ENCODE measurements at regions not wholly inside any gene's neighbourhood (a gene's known extent, or its start where the extent isn't known, plus 50 kb on each side); places are given as distances from the start of the nearest gene placed in this dataset.

DNA sequence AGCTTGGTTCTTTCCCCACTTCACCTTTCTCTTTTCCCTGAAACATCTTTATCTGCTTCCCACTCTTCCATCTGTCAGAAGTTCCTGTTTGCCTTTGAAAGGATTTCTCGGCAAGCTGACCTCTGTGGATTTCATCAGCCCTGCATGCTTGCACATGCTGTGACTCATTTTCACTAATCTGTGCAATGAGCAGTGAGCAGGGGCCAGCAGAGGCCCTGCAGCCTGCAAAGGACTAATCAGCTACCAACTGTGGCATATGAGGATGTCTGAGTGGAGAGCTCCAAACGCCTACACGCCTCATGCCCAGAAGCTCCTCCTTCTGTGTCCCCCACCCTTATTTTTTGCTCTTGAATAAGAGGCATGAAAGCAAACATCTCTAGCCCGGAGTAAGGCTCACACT lies 333.0 kb upstream of the SEMA6D start:
- Histone ChIP-seq H3K9me3 (ENCODE audit: control insufficient read depth, insufficient read depth, low read length) (no peaks in the 10 kb centered on the region), H2BK15ac (ENCODE audit: low read depth, low read length) (peak overlapping the region; percentile 2; the same call in 2 of the 3 replicates), H3K79me1 (ENCODE audit: low read depth in 1 of 2, low read length in 2 of 2) (no peaks in the 10 kb centered on the region), H4K91ac (ENCODE audit: insufficient read depth, low read depth, low read length) (peak overlapping the region; percentile 72), H3K9me1 (ENCODE audit: insufficient read depth, low read length) (peaks cover 5% of the 10 kb centered on the region), H3K23ac (ENCODE audit: low read depth, low read length) (peak overlapping the region; percentile 48; the same call in 1 of the 2 replicates), H4K20me1 (ENCODE audit: insufficient read depth, low read length) (no peaks in the 10 kb centered on the region), H4K8ac (ENCODE audit: low read depth in 2 of 2, low read length in 2 of 2) (peak overlapping the region; percentile 6 to 86; a peak in 3 of 4 replicates), H2AK5ac (ENCODE audit: low read depth, low read length) (no peak overlapping the region), H3K14ac (replicated peaks; ENCODE audit: low read depth, low read length) (no peak overlapping the region; the same call in 1 of the 2 replicates), H3K4me3 (ENCODE audit: insufficient read depth, low read depth, low read length) (no peak overlapping the region), H2AFZ (replicated peaks; ENCODE audit: low read length, poor library complexity) (peak overlapping the region; percentile 9), H2BK5ac (ENCODE audit: low read depth, low read length, poor library complexity, severe bottlenecking) (peak overlapping the region; percentile 80), H2BK120ac (ENCODE audit: low read depth, low read length) (peak overlapping the region; percentile 91), H3K4me2 (ENCODE audit: low read depth, low read length) (peak overlapping the region; percentile 70), H3K9ac (ENCODE audit: low read depth, low read length) (no peak overlapping the region; the same call in 1 of the 2 replicates), H3K36me3 (ENCODE audit: control insufficient read depth, insufficient read depth, low read length) (no peaks in the 10 kb centered on the region), H3K27ac (ENCODE audit: insufficient read depth, low read length) (no peak overlapping the region; the same call in 1 of the 2 replicates), H2AK9ac (replicated peaks; ENCODE audit: low read depth, low read length, poor library complexity) (no peak overlapping the region), H3K18ac (ENCODE audit: low read depth, low read length) (peak overlapping the region; percentile 73; the same call in 1 of the 2 replicates), H3K27me3 (ENCODE audit: control insufficient read depth, insufficient read depth, low read length) (no peaks in the 10 kb centered on the region), H4K5ac (ENCODE audit: low read depth, low read length) (peak overlapping the region; percentile 40; the same call in 1 of the 2 replicates), H3K56ac (ENCODE audit: extremely low read depth, insufficient read depth, low read length) (peak overlapping the region; percentile 86; the same call in 1 of the 2 replicates), H3K4me1 (ENCODE audit: control insufficient read depth, insufficient read depth, low read length) (peaks cover 11% of the 10 kb centered on the region), H3K4ac (ENCODE audit: low read depth, low read length) (peak overlapping the region; percentile 81), H2BK20ac (ENCODE audit: low read depth, low read length) (peak overlapping the region; percentile 76)
- dilution Hi-C loops (cut with HindIII; ENCODE audit: low sequenced_read_pairs, unreplicated experiment) = no loop called here
- TF ChIP-seq RAD21 (IDR thresholded peaks at IDR 0.05; ENCODE audit: low read length) = no peak; the same call in 1 of the 2 replicates
- TF ChIP-seq, protein P1, sequence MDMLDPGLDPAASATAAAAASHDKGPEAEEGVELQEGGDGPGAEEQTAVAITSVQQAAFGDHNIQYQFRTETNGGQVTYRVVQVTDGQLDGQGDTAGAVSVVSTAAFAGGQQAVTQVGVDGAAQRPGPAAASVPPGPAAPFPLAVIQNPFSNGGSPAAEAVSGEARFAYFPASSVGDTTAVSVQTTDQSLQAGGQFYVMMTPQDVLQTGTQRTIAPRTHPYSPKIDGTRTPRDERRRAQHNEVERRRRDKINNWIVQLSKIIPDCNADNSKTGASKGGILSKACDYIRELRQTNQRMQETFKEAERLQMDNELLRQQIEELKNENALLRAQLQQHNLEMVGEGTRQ (IDR thresholded peaks at IDR 0.05; ENCODE audit: low read depth, low read length) = peak; percentile 8; the same call in 1 of the 2 replicates
- TF ChIP-seq RFX5 (IDR thresholded peaks at IDR 0.05; ENCODE audit: low read depth, low read length) = no peak
- TF ChIP-seq BHLHE40 (IDR thresholded peaks at IDR 0.05; ENCODE audit: low read depth, low read length) = peak; percentile 91
- TF ChIP-seq POLR2A (IDR thresholded peaks at IDR 0.05; ENCODE audit: low read depth, low read length) = no peak
- TF ChIP-seq FOS (IDR thresholded peaks at IDR 0.05; ENCODE audit: low read depth, low read length) = peak; percentile 81
- TF ChIP-seq MXI1 (IDR thresholded peaks at IDR 0.05; ENCODE audit: borderline replicate concordance, low read depth, low read length) = peak; percentile 45; the same call in 1 of the 2 replicates
- TF ChIP-seq, protein P2, sequence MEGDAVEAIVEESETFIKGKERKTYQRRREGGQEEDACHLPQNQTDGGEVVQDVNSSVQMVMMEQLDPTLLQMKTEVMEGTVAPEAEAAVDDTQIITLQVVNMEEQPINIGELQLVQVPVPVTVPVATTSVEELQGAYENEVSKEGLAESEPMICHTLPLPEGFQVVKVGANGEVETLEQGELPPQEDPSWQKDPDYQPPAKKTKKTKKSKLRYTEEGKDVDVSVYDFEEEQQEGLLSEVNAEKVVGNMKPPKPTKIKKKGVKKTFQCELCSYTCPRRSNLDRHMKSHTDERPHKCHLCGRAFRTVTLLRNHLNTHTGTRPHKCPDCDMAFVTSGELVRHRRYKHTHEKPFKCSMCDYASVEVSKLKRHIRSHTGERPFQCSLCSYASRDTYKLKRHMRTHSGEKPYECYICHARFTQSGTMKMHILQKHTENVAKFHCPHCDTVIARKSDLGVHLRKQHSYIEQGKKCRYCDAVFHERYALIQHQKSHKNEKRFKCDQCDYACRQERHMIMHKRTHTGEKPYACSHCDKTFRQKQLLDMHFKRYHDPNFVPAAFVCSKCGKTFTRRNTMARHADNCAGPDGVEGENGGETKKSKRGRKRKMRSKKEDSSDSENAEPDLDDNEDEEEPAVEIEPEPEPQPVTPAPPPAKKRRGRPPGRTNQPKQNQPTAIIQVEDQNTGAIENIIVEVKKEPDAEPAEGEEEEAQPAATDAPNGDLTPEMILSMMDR (conservative IDR thresholded peaks at IDR 0.05; ENCODE audit: low read depth, low read length) = no peak
- TF ChIP-seq CEBPB (IDR thresholded peaks at IDR 0.05; ENCODE audit: low read depth, low read length) = peak; percentile 98
- no peak for TF ChIP-seq CHD1 (IDR thresholded peaks at IDR 0.05; ENCODE audit: low read depth, low read length)
- no peak for TF ChIP-seq RCOR1 (IDR thresholded peaks at IDR 0.05; ENCODE audit: insufficient replicate concordance, low read length)
- TF ChIP-seq MAZ (IDR thresholded peaks at IDR 0.05; ENCODE audit: borderline replicate concordance, low read depth, low read length) = no peak
- TF ChIP-seq, protein P3, sequence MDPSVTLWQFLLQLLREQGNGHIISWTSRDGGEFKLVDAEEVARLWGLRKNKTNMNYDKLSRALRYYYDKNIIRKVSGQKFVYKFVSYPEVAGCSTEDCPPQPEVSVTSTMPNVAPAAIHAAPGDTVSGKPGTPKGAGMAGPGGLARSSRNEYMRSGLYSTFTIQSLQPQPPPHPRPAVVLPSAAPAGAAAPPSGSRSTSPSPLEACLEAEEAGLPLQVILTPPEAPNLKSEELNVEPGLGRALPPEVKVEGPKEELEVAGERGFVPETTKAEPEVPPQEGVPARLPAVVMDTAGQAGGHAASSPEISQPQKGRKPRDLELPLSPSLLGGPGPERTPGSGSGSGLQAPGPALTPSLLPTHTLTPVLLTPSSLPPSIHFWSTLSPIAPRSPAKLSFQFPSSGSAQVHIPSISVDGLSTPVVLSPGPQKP (IDR thresholded peaks at IDR 0.05; ENCODE audit: borderline replicate concordance, low read depth, low read length) = no peak
- no peak for TF ChIP-seq NFE2L2 (IDR thresholded peaks at IDR 0.05; ENCODE audit: low read depth, low read length)
- no peak for TF ChIP-seq MAFK (IDR thresholded peaks at IDR 0.05; ENCODE audit: low read depth, low read length)
- no peak for TF ChIP-seq SMC3 (IDR thresholded peaks at IDR 0.05; ENCODE audit: low read depth, low read length)
- ATAC-seq (ENCODE audit: low read depth) (peak; percentile 95), DNase-seq (peak; percentile 96)
- in situ Hi-C loops (cut with MboI; ENCODE audit: low sequenced_read_pairs) = no loop called here
- ChIA-PET POLR2A (ENCODE audit: unreplicated experiment) (no interaction called here), CTCF (interaction anchor here (0.6 to 1.6 kb wide), 4 partner anchors 10 to 309 kb away, joined by 3 to 6 read pairs (median 5); no protein-coding TSS in a partner anchor)
- WGBS, 2 experiments (ENCODE audit: extremely low coverage in 2 of 2, insufficient read length in 1 of 2) = 0% methylated on average over 1 of the region's 4 CpGs; no CpG with 5 or more reads in 1 of the 2 experiments
- intact Hi-C loops (cut with micrococcal nuclease) = loop anchor here (1.0 to 5.0 kb wide), 2 partner anchors 90 to 333 kb away; partner anchors contain the start of gene SEMA6D
- BruUV-seq (replicated peaks) = no TSS peak

Measured in IMR-90 (cell line).